Neural crest cell (in vitro differentiated cells): ENCODE measurements at regions not wholly inside any gene's neighbourhood (a gene's known extent, or its start where the extent isn't known, plus 50 kb on each side); places are given as distances from the start of the nearest gene placed in this dataset.

Experiments used
- DNase-seq: peaks from one replicate; pipeline ENCODE4 v3.0.0; 2021; ENCODE audit warnings: low read depth, mixed read lengths, low spot score
- H3K27ac Mint-ChIP-seq: one replicate; pipeline ENCODE4 v1.8.0; 2021; ENCODE audit warnings: mild to moderate bottlenecking, mixed read lengths; ENCODE audit not compliant: unreplicated experiment
- H3K27me3 Mint-ChIP-seq: 2 replicates; pipeline ENCODE4 v1.8.0; 2021; ENCODE audit warnings: low read depth, mild to moderate bottlenecking, mixed read lengths
- H3K36me3 Mint-ChIP-seq: 2 replicates; pipeline ENCODE4 v1.8.0; 2021; ENCODE audit warnings: low read depth, mild to moderate bottlenecking, mixed read lengths
- H3K4me1 Mint-ChIP-seq: 2 replicates; pipeline ENCODE4 v1.8.0; 2021; ENCODE audit warnings: mixed read lengths
- H3K4me3 Mint-ChIP-seq: one replicate; pipeline ENCODE4 v1.8.0; 2021; ENCODE audit warnings: mild to moderate bottlenecking, mixed read lengths
- H3K9me3 Mint-ChIP-seq: 2 replicates; pipeline ENCODE4 v1.8.0; 2021; ENCODE audit warnings: mixed read lengths
- TF ChIP-seq, protein P1 (sequence below): fragments of 200-600 bp; sonication (generic); conservative IDR thresholded peaks from 2 replicates; pipeline ENCODE4 v1.5.0; 2021; ENCODE audit warnings: antibody characterized with exemption, mild to moderate bottlenecking

- H3K4me1 Mint-ChIP-seq = no peaks in the 10 kb centered on the region
- H3K27me3 Mint-ChIP-seq = peaks cover 5% of the 10 kb centered on the region
- TF ChIP-seq, protein P1, sequence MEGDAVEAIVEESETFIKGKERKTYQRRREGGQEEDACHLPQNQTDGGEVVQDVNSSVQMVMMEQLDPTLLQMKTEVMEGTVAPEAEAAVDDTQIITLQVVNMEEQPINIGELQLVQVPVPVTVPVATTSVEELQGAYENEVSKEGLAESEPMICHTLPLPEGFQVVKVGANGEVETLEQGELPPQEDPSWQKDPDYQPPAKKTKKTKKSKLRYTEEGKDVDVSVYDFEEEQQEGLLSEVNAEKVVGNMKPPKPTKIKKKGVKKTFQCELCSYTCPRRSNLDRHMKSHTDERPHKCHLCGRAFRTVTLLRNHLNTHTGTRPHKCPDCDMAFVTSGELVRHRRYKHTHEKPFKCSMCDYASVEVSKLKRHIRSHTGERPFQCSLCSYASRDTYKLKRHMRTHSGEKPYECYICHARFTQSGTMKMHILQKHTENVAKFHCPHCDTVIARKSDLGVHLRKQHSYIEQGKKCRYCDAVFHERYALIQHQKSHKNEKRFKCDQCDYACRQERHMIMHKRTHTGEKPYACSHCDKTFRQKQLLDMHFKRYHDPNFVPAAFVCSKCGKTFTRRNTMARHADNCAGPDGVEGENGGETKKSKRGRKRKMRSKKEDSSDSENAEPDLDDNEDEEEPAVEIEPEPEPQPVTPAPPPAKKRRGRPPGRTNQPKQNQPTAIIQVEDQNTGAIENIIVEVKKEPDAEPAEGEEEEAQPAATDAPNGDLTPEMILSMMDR = no peak
- no peak overlapping the region for H3K27ac Mint-ChIP-seq
- no peaks in the 10 kb centered on the region for H3K36me3 Mint-ChIP-seq
- no peak overlapping the region for H3K4me3 Mint-ChIP-seq
- H3K9me3 Mint-ChIP-seq = no peaks in the 10 kb centered on the region
- no peak for DNase-seq
Measured at GRCh38 chr11:134846328-134847082, 434.5 kb upstream of the B3GAT1 start.

- H3K4me1 Mint-ChIP-seq = no peaks in the 10 kb centered on the region
- no peak for DNase-seq
- no peak overlapping the region for H3K27ac Mint-ChIP-seq
- TF ChIP-seq, protein P1 = no peak
- no peak overlapping the region for H3K4me3 Mint-ChIP-seq
- no peaks in the 10 kb centered on the region for H3K9me3 Mint-ChIP-seq
- no peaks in the 10 kb centered on the region for H3K36me3 Mint-ChIP-seq
- peaks cover 13% of the 10 kb centered on the region for H3K27me3 Mint-ChIP-seq
Measured at GRCh38 chr11:134845474-134846327, 433.7 kb upstream of the B3GAT1 start.

- Mint-ChIP-seq H3K27me3 (peaks cover 18% of the 10 kb centered on the region), H3K9me3 (no peaks in the 10 kb centered on the region), H3K27ac (no peak overlapping the region), H3K4me3 (no peak overlapping the region), H3K4me1 (no peaks in the 10 kb centered on the region), H3K36me3 (no peaks in the 10 kb centered on the region)
- no peak for DNase-seq
- TF ChIP-seq, protein P1 = no peak
Measured at GRCh38 chr11:134844838-134845237, 432.8 kb upstream of the B3GAT1 start.

- peaks cover 18% of the 10 kb centered on the region for H3K27me3 Mint-ChIP-seq
- H3K27ac Mint-ChIP-seq = no peak overlapping the region
- no peak for DNase-seq
- H3K4me1 Mint-ChIP-seq = peaks cover under 1% of the 10 kb centered on the region
- H3K9me3 Mint-ChIP-seq = no peaks in the 10 kb centered on the region
- TF ChIP-seq, protein P1 = no peak
- H3K36me3 Mint-ChIP-seq = no peaks in the 10 kb centered on the region
- H3K4me3 Mint-ChIP-seq = no peak overlapping the region
Measured at GRCh38 chr11:134843735-134844134, 431.7 kb upstream of the B3GAT1 start.

- Mint-ChIP-seq H3K4me3 (no peak overlapping the region), H3K36me3 (no peaks in the 10 kb centered on the region), H3K9me3 (no peaks in the 10 kb centered on the region), H3K27ac (no peak overlapping the region), H3K27me3 (peaks cover 18% of the 10 kb centered on the region), H3K4me1 (peaks cover 7% of the 10 kb centered on the region)
- TF ChIP-seq, protein P1 = no peak
- no peak for DNase-seq
Measured at GRCh38 chr11:134843020-134843419, 431.0 kb upstream of the B3GAT1 start.
